Epithelial cell of prostate (primary cell): ENCODE measurements at regions not wholly inside any gene's neighbourhood (a gene's known extent, or its start where the extent isn't known, plus 50 kb on each side); places are given as distances from the start of the nearest gene placed in this dataset.
"Not testable (repeated sequence)": the region's sequence is repeated elsewhere in the genome, so short reads cannot be mapped to it uniquely, and the experiment has no call there.

ENCODE experiments used
- DNase-seq: peaks from one replicate; pipeline ENCODE4 v3.0.0-alpha.2; 2011; ENCODE audit warnings: low read depth, low spot score
- H3K27ac ChIP-seq: fragments of 450-650 bp; 2 replicates; pipeline ENCODE4 v1.5.1; 2017; ENCODE audit warnings: mild to moderate bottlenecking

DNA sequence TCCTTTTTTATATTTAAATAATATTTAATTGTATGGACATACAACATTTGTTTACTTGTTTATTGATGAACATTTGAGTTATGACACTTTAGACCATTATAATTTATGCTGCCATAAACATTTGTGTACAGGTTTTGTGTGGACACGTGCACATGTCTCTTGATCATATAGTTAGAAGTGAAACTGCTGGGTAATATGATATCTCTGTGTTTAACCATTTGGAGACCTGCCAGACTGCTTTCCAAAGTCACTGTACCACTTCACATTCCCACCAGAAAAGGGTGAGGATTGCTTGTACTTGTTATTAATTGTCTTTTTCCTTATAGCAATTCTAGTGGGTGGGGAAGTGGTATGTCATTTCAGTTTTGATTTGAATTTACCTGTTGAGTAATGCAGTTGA, 145.6 kb upstream of the KLHL1 start:
- no peak overlapping the region for H3K27ac ChIP-seq
- DNase-seq = peak; percentile 8

DNA sequence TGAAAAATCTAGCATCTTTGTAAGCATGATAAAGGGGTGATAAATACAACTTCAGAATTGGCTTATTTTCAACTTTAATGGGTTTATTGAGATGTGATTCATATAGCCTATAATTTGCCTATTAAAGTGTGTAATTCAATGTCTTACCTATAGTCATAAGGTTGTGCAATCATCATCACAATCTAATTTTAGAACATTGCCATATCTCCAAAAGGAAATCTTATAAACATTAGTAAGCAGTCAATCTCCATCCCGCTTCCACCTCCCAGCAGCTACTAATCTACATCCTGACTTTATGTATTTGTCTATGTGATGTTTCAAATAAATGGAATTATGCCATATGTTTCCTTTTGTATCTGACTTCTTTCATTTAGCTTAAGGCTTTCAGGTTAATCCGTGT, 145.2 kb upstream of the KLHL1 start:
- peak; percentile 43 for DNase-seq
- no peak overlapping the region for H3K27ac ChIP-seq

DNA sequence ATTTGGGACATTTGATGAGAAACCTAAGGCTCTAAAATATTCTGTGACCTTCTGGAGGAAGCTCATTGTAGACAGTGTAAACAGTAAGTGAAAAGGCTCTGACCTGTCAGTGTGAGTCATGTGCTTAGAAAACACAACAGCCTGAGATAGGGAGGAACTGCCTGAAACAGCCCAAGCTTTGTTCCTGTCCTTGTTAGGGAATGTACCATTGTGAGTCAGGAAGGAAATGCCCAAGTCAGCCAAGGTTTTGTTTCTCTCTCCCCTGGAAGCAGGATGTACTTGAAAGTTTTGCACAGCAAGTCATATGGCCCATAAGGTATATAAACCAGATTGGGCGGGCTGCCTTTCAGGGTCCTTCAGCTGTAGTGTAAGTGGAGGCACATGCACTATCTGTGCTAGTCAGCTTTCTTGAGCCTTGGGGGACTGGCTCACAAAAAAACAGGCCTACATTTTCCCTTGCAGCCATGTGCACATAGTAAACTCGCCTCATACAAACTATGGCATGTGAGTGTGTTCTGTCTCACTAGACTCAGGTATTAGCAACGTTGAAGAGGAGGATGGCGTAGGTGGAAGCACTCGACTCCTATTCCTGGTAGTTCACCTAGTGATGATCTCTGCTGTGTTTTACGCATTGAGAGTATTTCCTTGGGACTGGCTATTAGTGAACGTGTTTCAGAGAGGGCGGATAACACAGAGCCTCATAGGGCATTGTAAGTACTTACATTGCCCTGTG, 141.2 kb upstream of the KLHL1 start:
- peak; percentile 98 for DNase-seq
- H3K27ac ChIP-seq = peak overlapping the region; percentile 71

DNA sequence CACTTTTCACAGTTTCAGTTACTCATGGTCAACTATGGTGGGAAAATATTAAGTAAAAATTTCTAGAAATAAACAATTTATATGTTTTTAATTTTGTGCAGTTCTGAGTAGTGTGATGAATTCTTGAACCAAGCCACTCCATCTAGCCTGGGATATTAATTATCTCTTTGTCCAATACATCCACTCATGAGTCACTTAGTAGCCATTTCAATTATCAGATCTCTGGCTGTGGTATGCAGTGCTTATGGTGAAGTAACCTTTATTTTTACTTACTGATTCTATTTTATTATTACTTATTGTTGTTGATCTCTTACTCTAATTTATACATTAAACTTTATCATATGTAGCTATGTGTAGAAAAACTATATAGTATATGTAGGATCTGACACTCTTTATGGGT, 128.9 kb upstream of the KLHL1 start:
- H3K27ac ChIP-seq = no peak overlapping the region
- no peak for DNase-seq

DNA sequence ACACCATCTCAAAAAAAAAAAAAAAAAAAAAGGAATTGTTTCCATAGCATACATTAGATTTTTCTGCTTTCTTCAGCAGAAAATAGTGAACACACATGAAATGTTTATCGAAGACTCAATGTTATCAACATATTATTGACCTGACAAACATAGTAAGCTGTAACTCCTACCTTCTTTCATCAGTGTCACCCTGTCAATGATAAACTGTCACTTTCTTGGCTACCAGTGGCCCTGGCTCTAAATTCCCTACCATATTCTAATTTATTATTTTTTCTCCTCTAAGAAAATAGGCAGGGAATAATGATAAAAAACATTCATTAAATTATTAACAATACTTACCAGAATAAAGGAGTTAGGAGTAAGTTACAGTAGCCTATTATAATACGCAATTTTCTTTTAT, 127.3 kb upstream of the KLHL1 start:
- DNase-seq = no peak
- no peak overlapping the region for H3K27ac ChIP-seq

DNA sequence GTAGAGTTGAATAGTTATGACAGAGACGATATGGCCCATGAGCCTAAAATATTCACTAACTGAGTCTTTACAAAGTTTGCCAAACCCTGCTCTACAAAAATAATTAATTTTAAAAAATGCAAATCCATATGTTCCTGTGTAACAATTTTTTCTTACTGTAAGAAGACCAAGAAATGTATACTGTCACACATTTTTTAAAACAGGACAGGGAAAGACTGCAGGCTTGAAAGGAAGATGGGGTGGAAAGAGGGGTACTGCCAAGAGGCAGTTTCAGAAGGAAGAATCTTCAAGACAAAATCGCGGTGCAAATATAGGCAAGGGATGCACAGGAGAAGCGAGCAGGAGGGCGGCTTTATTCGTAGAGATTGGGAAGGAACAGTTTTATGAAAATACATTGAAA, 115.7 kb upstream of the KLHL1 start:
- no peak overlapping the region for H3K27ac ChIP-seq
- no peak for DNase-seq

DNA sequence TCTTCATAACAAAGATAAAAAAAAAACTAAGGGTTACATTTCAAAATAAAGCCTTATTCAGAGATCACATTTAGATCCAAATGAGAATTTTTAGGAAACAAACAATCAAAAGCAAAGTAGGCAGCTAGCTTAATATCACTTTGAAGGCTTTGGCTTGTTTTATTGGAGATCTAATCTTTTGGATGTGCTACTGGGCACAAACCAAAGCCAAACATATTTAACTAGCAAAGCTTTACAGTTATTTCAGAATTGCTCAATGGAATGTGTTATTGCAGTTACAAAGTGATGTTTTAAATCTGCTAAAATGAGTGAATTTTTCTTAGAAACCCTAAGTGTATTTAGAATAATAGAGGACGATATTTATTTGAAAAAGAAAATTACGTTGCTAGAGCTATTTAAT, 114.7 kb upstream of the KLHL1 start:
- H3K27ac ChIP-seq = no peak overlapping the region
- no peak for DNase-seq

DNA sequence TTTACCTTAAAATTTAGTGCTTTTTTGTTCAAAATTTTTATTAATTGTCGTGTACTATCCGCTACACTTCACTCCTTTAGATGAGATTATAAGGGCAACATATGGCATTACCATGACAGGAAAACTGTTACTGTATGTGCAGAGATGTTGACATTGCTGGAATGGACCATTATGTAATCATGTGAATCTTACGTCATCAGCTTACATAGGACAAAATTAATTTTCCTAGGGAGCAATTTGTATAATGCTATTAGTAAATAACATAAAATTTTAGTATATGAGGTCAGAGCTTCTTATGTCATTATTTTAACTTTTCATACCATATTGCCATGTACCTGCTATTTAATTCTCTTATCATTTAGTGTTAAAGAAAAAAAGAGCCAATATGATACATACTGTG, 110.4 kb upstream of the KLHL1 start:
- no peak overlapping the region for H3K27ac ChIP-seq
- no peak for DNase-seq

DNA sequence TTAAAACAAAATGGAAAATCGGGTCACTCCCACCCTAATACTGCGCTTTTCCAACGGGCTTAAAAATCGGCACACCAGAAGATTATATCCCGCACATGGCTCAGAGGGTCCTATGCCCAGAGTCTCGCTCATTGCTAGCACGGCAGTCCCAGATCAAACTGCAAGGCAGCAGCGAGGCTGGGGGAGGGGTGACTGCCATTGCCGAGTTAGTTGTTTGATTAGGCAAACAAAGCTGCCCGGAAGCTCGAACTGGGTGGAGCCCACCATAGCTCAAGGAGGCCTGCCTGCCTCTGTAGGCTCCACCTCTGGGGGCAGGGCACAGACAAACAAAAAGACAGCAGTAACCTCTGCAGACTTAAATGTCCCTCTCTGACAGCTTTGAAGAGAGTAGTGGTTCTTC, 100.7 kb upstream of the KLHL1 start:
- not testable (repeated sequence) for DNase-seq

DNA sequence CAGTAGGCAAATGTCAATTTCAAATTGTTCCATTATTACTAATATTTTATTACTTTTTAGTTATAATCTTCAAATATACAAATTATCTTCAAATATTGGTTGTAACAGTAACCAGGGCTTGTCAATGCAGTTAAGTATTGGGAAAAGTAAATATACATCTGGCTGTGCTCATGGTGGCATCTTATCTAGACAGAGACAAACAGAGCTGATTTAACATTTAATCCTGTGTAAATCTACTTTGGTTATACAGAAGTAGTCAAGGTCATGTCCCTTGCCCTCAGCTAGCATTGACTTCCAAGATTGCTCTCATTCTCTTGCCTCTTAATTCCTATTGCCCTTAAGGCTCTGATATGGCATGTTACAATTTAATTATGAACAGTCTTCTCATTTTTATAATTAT, 98.4 kb upstream of the KLHL1 start:
- DNase-seq = no peak
- H3K27ac ChIP-seq = no peak overlapping the region

More for the DNA sequence above, 100.7 kb upstream of the KLHL1 start:
- not testable (repeated sequence) for H3K27ac ChIP-seq

DNA sequence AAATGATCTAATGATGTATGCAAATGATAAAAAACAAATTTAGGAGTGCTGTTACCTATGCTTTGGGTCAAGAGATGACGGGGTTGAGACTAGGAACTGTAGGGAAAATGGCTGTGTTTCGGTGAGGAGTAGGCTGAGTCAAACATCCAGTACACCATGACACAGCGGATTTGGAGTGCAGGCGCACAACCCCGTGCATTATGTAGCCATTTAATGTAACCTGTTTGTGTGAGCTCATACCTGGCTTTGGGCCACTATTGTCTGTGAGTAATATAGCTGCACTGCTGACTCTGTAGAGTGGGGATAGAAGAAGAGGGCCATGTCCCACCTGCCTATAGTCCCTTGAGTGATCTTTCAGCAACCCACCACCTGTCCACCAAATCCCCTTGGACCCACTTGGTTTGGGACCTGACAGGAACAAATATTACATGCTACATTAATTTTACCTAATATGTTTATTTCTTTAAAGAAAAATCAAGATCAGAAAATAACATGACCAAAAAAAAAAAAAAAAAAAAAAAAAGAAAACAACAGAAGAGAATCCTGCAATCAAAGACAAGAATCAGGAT, 95.5 kb upstream of the KLHL1 start:
- no peak overlapping the region for H3K27ac ChIP-seq
- DNase-seq = no peak

DNA sequence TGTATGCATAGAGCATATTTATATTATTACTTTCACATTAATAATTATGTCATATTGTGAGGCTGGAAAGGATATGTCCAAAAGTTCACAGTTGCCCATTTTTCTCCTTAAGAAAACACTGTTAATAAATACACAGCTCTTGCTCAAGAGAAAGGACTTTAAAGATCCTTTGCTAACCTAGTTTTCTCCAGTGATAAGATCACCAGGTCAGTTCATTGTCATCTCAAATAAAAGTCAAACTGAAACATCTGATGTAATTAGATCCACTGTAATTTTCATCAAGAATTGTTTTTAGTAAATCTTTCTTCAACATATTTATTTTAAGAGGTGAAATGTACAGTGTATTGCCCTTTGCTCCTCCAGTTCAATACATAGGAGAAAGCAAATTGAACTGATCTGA, 82.8 kb upstream of the KLHL1 start:
- DNase-seq = no peak

DNA sequence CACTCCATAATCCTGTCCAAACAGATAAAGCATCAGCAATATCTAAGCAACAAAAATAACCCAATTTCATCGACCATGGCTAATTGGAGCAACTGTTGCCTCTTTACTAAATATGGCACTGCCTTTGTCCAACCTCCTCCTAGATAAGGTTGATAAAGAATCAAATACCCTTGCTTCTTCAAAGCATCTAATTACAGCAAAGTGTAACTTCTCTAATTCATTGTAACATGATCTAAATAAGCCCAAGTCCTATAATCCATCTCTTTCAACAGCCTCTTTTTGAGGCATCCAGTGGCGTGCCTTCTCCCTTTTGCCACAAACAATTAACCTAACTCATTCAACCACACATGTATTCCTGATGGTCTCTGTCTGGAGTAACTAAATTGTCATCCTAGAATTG, 81.7 kb upstream of the KLHL1 start:
- no peak overlapping the region for H3K27ac ChIP-seq
- DNase-seq = no peak

More for the DNA sequence above, 82.8 kb upstream of the KLHL1 start:
- no peak overlapping the region for H3K27ac ChIP-seq

DNA sequence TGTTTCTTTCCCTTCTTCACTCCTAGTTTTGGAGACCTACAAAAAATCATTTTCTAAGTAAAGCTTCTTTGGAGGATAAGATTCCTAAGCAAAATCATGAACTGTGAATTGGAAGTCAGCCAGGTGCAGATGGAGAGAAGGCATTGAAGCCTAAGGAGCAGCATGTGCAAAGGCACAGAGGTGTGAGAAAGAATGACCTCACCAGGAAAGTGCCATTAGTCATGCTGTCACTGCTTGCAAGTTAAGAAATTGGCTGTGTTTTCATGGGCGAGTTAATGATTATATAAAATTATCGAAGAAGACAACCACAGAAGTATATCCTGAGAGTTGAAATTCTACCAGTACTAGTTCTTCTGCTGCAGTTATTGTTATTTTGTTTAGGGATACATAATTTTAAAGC, 80.3 kb upstream of the KLHL1 start:
- H3K27ac ChIP-seq = no peak overlapping the region
- DNase-seq = no peak

DNA sequence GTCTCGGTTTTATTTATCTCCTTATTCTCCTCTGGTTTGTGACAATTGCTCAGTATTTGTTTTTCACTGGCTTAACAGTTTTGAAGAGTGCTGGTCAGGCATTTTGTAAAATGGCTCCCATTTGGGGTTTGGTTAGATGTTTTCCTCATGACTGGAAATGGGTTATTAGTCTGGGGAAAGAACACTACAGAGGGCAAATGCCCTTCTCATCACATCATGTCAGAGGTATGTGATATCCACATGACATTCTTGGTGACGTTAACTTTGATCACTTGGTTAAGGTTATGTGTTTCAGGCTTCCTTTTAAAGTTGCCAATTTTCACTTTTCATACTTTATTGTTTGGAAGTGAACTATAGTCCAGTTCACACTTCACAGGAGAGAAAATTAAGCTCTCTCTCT, 74.8 kb upstream of the KLHL1 start:
- DNase-seq = no peak
- H3K27ac ChIP-seq = peak overlapping the region; percentile 23
